Choroid plexus epithelial cell (primary cell): ENCODE measurements at regions not wholly inside any gene's neighbourhood (a gene's known extent, or its start where the extent isn't known, plus 50 kb on each side); places are given as distances from the start of the nearest gene placed in this dataset.
"Not testable (repeated sequence)": the region's sequence is repeated elsewhere in the genome, so short reads cannot be mapped to it uniquely, and the experiment has no call there.

Experiments used
- DNase-seq: peaks from one replicate; pipeline ENCODE4 v3.0.0-alpha.2; 2010; ENCODE audit warnings: low read depth
- H3K4me3 ChIP-seq: 2 replicates; pipeline ENCODE4 v1.5.1; 2011; ENCODE audit warnings: low read depth, mild to moderate bottlenecking, control low read depth, low read length, moderate library complexity
- TF ChIP-seq, protein P1 (sequence below): conservative IDR thresholded peaks from 2 replicates; pipeline ENCODE4 v1.5.1; 2011; ENCODE audit warnings: low read depth, mild to moderate bottlenecking, control low read depth, inconsistent platforms, low read length, moderate library complexity

DNA sequence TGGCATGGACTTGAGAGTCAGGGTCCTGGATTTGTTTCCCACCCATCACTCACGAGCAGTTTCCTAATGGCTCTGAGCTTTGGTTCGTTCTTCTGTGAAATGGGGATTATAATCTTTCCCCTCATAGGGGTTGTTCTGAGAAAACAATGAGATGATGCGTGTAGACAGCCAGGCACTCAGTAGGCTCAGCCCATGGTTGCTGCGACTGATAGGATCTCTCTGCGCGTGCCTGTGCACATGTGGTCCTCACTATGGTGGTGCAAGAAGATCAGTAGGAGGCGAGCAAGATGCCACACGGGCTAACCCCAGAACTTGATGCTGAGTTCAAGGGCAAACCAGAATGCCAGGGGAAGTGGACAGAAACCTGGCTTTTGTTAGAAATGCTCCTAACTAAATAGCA lies 153.5 kb upstream of the KCNG1 start:
- H3K4me3 ChIP-seq = no peak overlapping the region
- no peak for DNase-seq
- TF ChIP-seq, protein P1, sequence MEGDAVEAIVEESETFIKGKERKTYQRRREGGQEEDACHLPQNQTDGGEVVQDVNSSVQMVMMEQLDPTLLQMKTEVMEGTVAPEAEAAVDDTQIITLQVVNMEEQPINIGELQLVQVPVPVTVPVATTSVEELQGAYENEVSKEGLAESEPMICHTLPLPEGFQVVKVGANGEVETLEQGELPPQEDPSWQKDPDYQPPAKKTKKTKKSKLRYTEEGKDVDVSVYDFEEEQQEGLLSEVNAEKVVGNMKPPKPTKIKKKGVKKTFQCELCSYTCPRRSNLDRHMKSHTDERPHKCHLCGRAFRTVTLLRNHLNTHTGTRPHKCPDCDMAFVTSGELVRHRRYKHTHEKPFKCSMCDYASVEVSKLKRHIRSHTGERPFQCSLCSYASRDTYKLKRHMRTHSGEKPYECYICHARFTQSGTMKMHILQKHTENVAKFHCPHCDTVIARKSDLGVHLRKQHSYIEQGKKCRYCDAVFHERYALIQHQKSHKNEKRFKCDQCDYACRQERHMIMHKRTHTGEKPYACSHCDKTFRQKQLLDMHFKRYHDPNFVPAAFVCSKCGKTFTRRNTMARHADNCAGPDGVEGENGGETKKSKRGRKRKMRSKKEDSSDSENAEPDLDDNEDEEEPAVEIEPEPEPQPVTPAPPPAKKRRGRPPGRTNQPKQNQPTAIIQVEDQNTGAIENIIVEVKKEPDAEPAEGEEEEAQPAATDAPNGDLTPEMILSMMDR = no peak

DNA sequence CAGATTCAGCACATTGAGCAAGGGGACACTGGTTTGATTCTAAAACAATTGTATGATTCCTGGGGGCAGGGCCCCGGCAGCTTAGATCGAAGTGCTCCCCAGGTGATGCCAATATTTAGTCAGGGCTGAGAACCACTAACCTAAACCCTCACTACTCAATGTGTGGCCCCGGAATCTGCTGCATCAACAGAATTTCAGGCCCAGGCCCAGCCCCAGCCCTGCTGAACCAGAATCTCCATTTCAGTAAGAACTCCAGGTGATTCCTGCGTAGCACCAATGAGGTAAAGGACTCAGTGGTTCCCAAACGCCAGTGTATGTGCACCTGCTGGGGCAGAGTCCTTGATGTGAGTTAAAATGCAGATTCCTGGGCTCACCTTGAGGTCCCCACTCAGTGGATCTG lies 152.8 kb upstream of the KCNG1 start:
- no peak for DNase-seq
- no peak overlapping the region for H3K4me3 ChIP-seq
- TF ChIP-seq, protein P1 = no peak

DNA sequence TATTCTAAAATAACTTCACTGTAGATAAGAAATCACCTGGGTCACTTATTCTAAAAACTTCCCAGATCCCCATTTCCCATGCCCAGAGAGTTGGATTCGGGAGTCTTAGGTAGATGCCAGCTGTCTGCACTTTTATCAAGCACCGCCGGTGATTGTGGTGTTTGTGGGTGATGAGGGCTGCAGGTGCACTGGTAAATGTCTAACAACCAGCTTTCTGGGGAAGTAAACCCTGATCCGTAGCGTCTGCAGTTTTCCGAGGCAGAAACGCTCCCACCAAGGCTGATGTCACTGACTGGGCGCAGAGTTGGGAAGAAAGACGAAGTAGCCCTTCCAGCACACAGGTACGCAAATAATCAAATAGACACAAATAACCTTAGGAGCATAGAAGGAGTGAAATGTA lies 152.2 kb upstream of the KCNG1 start:
- DNase-seq = no peak
- TF ChIP-seq, protein P1 = no peak
- H3K4me3 ChIP-seq = no peak overlapping the region

DNA sequence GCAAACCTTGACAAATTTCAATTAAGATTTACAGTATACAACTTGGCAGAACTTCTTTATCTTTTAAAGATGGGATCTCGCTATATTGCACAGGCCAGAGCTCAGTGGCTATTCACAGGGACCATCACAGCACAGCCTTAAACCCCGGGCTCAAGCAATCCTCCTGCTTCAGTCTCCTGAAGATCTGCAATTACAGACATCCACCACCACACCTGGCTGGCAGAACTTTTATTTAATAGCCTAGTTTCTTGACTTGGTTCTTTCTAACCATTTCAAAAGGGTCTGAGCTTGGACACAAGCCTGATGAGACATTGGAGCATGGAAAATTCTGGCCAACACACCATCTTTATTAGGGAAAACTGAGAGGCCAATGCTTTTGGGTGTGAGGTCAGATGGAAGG lies 151.6 kb upstream of the KCNG1 start:
- TF ChIP-seq, protein P1 = no peak
- H3K4me3 ChIP-seq = no peak overlapping the region
- no peak for DNase-seq

DNA sequence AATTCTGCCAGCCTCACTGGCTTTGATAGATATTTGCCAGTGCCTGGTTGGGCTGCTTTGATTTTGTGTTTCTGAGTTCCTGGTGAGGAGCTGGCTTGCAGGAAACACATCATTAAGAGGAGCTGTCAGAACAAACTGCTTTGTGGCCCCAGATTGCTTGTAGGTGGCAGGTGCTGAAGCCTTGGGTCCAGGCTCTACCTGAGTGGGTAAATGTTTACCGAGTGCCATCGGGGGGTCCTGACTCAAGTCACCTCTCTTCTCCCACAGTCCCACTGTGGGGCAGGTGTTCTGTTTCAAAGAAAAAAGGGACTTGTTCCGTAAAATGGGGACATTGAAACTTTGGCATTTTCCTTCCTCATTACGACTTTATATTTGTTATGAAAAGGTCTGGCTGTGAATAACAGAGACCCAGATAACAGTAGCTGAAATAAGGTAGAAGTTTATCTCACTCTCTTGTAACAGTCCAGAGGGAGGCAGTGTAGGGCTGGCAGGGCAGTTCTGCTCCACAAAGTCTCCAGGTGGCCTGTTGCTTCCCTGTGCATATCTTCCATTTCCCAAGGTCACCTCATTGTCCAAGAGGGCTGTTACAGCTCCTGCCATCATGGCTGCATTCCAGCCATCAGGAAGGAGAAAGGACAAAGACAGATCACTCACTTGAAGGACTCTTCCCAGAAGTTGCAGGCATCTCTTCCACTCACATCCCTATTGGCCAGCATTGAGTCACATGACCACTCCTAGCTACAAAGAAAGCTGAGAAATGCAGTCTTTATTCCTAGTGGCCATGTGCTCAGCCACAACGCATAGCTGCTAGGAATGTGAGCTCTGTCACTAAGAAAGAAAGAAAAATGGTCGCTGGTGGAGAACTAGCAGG lies 149.9 kb upstream of the KCNG1 start:
- no peak overlapping the region for H3K4me3 ChIP-seq
- DNase-seq = no peak
- TF ChIP-seq, protein P1 = no peak

DNA sequence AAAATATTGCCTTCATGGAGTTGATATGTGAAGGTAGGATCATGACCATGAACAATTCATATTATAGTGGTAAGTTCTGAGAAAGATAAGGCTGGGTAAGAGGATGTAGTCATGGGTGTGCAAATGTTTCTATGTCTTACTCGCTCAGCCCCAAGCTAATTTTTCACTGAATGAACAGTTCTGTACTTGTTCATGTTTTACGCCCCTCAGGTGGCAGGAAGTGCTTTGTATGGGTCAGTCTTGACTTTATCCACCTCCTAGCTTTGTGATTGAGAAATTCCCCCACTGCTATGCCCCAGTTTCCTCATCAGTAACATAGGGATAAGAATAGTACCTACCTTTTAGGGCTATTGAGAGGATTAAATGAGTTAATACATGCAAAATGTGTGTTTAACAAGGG lies 148.2 kb upstream of the KCNG1 start:
- TF ChIP-seq, protein P1 = no peak
- no peak for DNase-seq
- H3K4me3 ChIP-seq = no peak overlapping the region

DNA sequence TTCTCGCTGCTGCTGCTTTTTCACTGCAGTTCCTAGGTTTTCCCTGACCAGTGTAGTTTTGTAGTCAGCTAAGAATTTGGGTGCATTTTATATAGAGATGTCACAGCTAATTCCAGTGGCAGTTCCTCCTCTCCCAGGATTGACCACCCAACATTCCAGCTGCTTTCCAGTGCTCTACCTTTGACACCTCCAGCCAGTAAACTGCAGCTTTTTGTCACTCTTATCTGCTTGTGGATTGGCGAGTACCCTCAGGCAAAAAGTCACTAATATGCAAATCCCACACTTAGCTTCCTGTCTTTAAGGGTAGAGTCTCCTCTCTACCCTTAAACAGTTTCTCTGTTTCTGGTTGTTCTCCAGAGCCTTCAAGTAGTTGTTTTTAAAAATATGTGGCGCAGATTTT lies 146.9 kb upstream of the KCNG1 start:
- DNase-seq = no peak
- no peak overlapping the region for H3K4me3 ChIP-seq
- TF ChIP-seq, protein P1 = no peak

DNA sequence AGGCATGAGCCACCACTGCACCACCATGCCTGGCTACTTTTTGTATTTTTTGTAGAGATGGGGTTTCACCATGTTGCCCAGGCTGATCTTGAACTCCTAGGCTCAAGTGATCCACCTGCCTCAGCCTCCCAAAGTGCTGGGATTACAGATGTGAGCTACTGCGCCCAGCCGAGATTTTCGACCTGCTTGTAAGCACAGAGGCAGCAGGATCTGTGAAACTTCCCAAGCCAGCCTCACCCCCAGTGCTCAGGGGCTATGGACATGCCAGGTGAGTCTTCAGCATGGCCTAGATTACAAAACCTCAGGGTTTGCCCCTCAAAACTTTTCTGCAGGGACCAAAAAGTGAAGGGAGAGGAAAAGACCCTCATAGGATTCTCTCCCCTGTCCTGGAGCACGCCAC lies 145.0 kb upstream of the KCNG1 start:
- not testable (repeated sequence) for DNase-seq, H3K4me3 ChIP-seq
